ENCODE measurements at regions not wholly inside any gene's neighbourhood (a gene's known extent, or its start where the extent isn't known, plus 50 kb on each side); places are given as distances from the start of the nearest gene placed in this dataset.

GRCh38 chr17:53571342-53571741 is 251.4 kb upstream of the KIF2B start:
- TF ChIP-seq CTCF (IDR thresholded peaks at IDR 0.05) (no peak), POLR2A (IDR thresholded peaks at IDR 0.05) (no peak), POLR2AphosphoS5 (IDR thresholded peaks at IDR 0.05; ENCODE audit: insufficient read depth in 1 of 2, low read depth in 1 of 2) (no peak)

All from vagina (tissue), 2 donors.